Fibroblast of skin of right quadriceps (primary cell): ENCODE measurements at regions not wholly inside any gene's neighbourhood (a gene's known extent, or its start where the extent isn't known, plus 50 kb on each side); places are given as distances from the start of the nearest gene placed in this dataset.
A peak's percentile ranks its signal among the peaks of the same experiment; 100 is the strongest.

Source experiments
- DNase-seq: peaks from one replicate; pipeline ENCODE4 v3.0.0-alpha.2; 2013

DNA sequence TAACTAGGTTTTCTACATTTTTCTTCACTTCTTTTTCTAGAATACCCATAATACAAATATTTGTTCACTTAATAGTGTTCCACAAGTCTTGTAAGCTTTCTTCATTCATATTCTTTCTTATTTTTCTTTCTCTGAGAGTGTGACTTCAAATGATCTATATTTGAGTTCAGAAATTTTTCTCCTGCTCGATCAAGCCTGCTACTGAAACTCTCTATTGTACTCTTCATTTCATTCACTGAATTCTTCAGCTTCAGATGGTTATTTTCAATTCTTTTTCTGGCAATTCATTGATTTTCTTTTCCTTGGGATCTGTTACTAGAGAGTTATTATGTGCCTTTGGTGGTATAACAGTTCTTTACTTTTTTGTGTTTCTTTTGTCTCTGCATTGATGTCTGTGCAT lies 82.5 kb upstream of the CAMK1G start:
- no peak for DNase-seq

- no peak for DNase-seq
These were observed 80.3 kb upstream of the CAMK1G start for GRCh38 chr1:209503196-209503595.

DNA sequence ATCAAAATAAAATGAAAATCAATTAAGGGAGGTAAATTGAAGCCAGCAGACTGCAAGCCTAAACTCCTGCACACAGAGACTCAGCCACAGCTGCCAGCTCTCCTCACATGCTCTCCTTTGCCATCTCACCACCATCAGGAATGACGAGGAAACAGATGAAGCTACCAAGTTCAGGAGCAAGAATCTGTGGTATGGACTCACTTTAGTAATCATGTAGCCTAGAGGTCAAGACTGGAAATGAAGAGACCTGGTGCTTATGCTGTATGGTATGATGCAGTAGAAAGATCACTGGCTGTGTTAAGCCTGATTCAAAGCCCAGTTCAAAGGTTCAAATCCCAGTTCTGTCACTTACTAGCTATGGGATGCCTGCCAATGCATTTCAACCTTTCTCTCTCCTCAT lies 78.9 kb upstream of the CAMK1G start:
- DNase-seq: no peak

DNA sequence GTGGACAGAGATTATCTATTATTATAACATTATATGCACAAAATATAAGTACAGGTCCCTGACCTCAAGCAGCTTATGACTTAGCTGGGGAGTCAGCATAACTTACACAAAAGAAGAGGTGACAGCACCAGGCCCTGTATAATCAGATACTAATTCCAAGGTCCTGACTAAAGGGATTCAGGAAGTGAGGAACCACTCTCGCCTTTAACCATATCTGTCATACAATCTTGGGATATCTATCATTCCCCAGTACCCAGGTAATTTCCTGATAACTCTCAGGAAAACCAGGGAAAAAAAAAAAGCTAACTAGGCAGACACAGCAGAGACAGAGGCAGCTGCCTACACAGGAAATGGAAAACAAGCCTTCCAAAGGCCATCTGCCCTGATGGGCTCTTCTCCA lies 78.5 kb upstream of the CAMK1G start:
- DNase-seq: peak; percentile 72

GRCh38 chr1:209506101-209506500 lies 77.4 kb upstream of the CAMK1G start:
- no peak for DNase-seq

- DNase-seq: no peak
These were observed 74.5 kb upstream of the CAMK1G start for GRCh38 chr1:209509039-209509438.

- DNase-seq: no peak
These were observed 73.5 kb upstream of the CAMK1G start for GRCh38 chr1:209510063-209510462.

DNA sequence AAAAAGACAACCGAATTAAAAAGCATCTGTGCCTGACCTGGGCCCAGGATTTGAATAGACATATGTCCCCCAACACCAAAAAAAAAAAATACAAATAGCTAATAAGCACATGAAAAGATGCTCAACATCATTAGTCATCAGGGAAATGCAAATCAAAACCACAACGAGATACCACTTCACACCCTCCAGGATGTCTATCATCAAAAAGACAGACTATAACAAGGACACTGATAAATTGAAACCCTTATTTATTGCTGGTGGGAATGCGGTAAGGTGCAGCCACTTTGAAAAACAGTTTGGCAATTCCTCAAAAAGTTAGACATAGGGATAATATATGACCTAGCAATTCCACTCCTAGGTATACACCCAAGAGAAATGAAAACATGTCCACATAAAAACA lies 72.3 kb upstream of the CAMK1G start:
- no peak for DNase-seq

GRCh38 chr1:209512821-209513220 lies 70.7 kb upstream of the CAMK1G start:
- no peak for DNase-seq

DNA sequence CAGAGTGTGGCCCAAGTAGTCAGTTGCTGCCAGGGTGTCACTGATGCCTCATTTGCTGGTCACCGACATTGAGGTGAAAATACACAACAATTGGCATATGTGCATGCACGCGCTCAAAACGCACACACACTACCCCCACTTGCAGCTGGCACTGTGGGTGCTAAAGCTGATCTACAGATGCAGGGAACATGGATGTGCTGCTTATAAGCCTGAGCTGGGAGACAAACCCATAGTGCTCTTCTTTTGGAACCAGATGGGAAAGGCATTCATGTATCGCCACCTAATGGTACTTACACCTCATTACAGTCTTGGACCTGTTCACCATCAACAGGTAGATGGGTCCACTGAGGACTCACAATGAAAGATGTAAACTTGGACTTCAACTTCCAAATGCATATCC lies 70.3 kb upstream of the CAMK1G start:
- peak; percentile 55 for DNase-seq

- DNase-seq: no peak
These were observed 66.5 kb upstream of the CAMK1G start for GRCh38 chr1:209516771-209517680.

DNA sequence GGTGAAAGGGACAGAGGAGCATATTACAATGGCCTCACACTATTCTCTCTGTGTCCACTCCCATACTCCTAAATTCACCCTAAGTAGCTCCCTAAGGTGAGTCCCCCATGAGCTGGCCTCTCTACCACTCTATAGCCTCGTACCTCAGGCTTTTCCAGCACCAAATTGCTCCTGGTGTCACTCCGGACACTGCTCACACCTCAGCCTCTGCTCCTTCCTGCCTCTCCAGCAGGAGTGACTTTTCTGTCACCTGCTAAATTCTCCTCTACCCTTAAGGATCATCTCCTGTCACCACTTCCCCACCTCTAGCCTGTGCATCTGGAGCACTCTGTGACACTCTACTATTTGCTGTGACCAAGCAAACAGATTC lies 65.8 kb upstream of the CAMK1G start:
- no peak for DNase-seq

- DNase-seq: no peak
These were observed 63.7 kb upstream of the CAMK1G start for GRCh38 chr1:209519786-209520185.

DNA sequence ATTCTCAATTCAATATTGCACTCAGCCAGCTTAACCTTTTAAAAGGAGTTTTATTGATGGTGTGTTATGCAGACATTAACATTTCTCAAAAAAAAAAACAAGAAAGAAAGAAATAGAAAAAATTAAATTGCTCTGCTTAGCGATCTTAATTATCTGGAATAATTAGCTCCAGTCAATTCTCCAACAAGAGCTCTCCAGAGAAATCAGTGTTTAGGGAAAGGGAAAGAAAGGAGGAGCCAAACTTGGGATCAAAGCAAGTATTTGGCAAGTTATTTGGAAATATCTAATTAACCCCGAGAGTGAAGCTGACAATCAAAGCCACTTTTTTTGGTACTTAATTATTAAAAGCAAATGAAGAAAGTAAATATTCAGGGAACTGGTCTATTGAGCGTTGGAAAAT lies 60.7 kb upstream of the CAMK1G start:
- no peak for DNase-seq

DNA sequence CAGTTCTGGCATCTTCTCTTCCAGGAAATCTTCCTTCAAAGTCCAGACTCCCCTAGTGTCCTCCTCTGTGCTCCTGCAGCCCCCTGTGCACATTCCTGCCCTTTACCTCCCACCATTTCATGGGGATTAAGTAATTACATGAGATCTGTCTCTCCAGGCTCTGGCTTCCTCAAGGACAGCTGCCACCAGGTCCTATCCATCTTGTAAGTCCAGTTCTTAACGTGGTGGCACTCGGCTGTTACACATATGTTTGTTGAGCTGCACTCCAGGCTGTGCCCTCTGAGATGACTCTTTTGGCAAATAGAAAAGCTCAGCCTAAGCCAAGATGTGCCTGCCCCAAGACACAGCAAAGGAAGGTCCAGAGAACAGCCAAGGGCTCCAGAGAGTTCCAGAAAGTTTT lies 57.4 kb upstream of the CAMK1G start:
- no peak for DNase-seq

DNA sequence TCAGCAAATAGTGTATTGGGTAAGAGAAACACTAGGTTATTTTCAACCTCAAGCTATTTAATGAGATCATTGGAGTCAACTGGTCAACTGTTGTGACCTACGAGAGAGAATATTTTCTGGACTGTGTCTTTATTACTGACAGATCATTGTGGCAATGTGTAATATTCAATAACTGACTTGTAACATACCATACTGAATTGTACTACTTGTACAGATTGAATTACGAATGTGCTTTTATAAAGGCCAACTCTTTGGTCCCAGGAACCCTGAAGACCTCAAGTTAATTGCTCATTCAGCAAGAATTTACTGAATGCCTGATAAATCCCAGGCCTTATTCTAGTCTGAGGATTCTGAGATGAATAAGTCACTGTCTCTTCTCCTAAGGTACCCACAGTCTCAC lies 56.1 kb upstream of the CAMK1G start:
- peak; percentile 69 for DNase-seq

DNA sequence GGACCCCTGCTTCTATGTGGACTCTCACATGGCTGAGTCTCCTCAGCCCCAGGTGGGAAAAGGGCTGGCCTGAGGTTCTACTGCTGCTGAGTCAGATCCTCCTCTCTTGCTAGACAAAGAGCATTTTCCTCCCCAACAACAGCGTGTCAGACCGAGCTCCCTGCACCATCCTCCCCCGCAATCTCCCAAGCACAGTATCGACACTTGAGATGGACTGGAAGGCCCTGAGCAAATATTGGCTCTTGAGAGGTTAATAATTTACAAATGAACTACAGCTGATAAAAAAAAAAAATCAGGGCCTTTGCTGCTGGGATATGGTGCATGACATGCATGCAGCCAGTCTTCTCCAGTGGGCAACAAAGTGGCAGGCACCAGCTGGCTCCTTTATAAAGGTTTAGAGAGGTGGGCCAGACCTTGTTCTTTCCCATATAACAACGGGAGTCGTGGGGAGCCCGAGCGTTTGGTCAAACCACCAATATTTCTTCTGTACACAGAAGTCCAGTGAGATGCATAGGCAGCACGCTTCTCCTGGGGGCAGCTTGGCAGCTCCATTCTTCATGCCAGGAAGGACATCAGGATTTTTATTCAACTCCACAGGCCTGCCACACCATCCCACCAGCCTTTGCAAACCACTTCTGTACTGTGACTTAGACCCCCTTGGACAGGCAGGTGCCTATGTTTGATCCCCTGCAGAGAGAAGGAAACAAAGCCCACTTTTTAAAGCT lies 55.4 kb upstream of the CAMK1G start:
- peak; percentile 38 for DNase-seq

- DNase-seq: no peak
These were observed 54.3 kb upstream of the CAMK1G start for GRCh38 chr1:209529233-209529632.

GRCh38 chr1:209531006-209531405 lies 52.5 kb upstream of the CAMK1G start:
- DNase-seq: no peak

GRCh38 chr1:209531549-209531948 lies 52.0 kb upstream of the CAMK1G start:
- no peak for DNase-seq
